Testis (tissue), 2 donors: ENCODE measurements at regions not wholly inside any gene's neighbourhood (a gene's known extent, or its start where the extent isn't known, plus 50 kb on each side); places are given as distances from the start of the nearest gene placed in this dataset.

Source experiments
- DNase-seq: peaks from one replicate; pipeline ENCODE4 v3.0.0-alpha.2; 2019
- H3K27ac ChIP-seq, 2 donors: fragments of 200-600 bp; sonication (generic); one replicate each; pipeline ENCODE4 v1.5.1; 2019
- H3K27me3 ChIP-seq: fragments of 200-600 bp; sonication (generic); one replicate; pipeline ENCODE4 v1.5.1; 2019
- H3K36me3 ChIP-seq: fragments of 200-600 bp; sonication (generic); one replicate; pipeline ENCODE4 v1.5.1; 2017; ENCODE audit warnings: low read depth; ENCODE audit errors: missing control alignments
- H3K4me1 ChIP-seq: fragments of 200-600 bp; sonication (generic); one replicate; pipeline ENCODE4 v1.5.1; 2019
- H3K4me3 ChIP-seq, 2 donors: fragments of 200-600 bp; sonication (generic); one replicate each; pipeline ENCODE4 v1.5.1; 2017 to 2019
- H3K9me3 ChIP-seq: fragments of 200-600 bp; sonication (generic); one replicate; pipeline ENCODE4 v1.5.1; 2017
- POLR2A ChIP-seq: fragments of 450-650 bp; IDR thresholded peaks from one replicate; pipeline ENCODE4 v1.6.1; 2017; ENCODE audit warnings: antibody characterized with exemption, mild to moderate bottlenecking, moderate library complexity
- WGBS, 2 donors: methylation state at CpG; one replicate each; pipeline ENCODE4 v1.1.5; 2018; 5-methylcytosine and 5-hydroxymethylcytosine counted together
- intact Hi-C: fragments of 100-400 bp; cut with DNase I; formaldehyde crosslinking; loops from one replicate; pipeline ENCODE4 v1.15.1; 2023; ENCODE audit warnings: low total_unique reads
- TF ChIP-seq, protein P1 (sequence below), 3 experiments: fragments of 450-650 bp in 2 of 3; fragments of 200-600 bp in 1 of 3; sonication (generic) in 1 of 3; IDR thresholded peaks; one replicate each; pipeline ENCODE4 v1.5.1; 2016 to 2019; ENCODE audit warnings: antibody characterized with exemption in 3 of 3, mild to moderate bottlenecking in 2 of 3, moderate library complexity in 1 of 3

DNA sequence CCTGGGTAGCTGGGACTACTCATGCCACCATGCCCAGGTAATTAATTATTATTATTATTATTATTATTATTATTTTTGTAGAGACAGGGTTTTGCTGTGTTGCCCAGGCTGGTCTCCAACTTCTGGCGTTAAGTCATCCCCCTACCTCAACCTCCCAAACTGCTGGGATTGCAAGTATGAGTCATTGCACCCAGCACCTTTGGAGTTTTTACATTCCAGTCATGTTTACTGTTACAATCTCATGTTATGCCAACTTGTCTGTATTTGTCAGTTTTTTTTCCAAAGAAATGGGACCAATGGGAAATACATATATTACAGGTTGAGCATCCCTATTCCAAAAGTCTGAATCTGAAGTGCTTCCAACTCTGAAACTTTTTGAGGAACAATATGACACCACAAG is 903.8 kb downstream of the SLC4A3 start:
- Histone ChIP-seq H3K27ac (no peak overlapping the region), H3K4me1 (no peaks in the 10 kb centered on the region), H3K9me3 (no peaks in the 10 kb centered on the region), H3K4me3 (no peak overlapping the region), H3K36me3 (no peaks in the 10 kb centered on the region), H3K27me3 (no peaks in the 10 kb centered on the region)
- TF ChIP-seq, protein P1, sequence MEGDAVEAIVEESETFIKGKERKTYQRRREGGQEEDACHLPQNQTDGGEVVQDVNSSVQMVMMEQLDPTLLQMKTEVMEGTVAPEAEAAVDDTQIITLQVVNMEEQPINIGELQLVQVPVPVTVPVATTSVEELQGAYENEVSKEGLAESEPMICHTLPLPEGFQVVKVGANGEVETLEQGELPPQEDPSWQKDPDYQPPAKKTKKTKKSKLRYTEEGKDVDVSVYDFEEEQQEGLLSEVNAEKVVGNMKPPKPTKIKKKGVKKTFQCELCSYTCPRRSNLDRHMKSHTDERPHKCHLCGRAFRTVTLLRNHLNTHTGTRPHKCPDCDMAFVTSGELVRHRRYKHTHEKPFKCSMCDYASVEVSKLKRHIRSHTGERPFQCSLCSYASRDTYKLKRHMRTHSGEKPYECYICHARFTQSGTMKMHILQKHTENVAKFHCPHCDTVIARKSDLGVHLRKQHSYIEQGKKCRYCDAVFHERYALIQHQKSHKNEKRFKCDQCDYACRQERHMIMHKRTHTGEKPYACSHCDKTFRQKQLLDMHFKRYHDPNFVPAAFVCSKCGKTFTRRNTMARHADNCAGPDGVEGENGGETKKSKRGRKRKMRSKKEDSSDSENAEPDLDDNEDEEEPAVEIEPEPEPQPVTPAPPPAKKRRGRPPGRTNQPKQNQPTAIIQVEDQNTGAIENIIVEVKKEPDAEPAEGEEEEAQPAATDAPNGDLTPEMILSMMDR (IDR thresholded peaks at IDR 0.05), result no peak
- TF ChIP-seq POLR2A, result no peak
- no peak for DNase-seq
- intact Hi-C loops, result no loop called here
- WGBS, 2 donors, result 88 to 96% methylated on average over 1 of the region's 1 CpG

DNA sequence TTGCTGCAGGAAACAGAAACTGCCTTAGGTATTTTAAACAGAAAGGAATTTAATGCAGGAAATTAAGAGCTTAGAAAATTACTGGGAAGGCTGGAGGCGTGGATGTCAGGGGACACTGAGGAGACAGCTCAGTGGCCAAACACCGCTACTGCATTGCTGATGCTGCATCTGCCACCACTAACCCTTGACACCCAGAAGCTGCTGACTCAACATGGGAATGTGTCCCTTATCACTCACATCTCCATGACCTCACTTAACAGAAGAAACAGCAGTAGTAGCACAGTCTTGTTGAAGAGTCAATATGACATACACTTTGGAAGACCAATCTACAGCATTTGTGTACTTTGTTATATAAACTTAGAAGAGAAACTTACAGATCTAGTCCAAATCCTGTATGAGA is 906.1 kb downstream of the SLC4A3 start:
- H3K4me3 ChIP-seq, result no peak overlapping the region
- intact Hi-C loops, result no loop called here
- H3K36me3 ChIP-seq, result no peaks in the 10 kb centered on the region
- H3K27me3 ChIP-seq, result no peaks in the 10 kb centered on the region
- TF ChIP-seq POLR2A, result no peak
- TF ChIP-seq, protein P1 (IDR thresholded peaks at IDR 0.05), result peak in 1 of 3 experiments; percentile 26
- H3K4me1 ChIP-seq, result no peaks in the 10 kb centered on the region
- no peak overlapping the region for H3K27ac ChIP-seq
- no peak for DNase-seq
- H3K9me3 ChIP-seq, result no peaks in the 10 kb centered on the region
- 80 to 83% methylated on average over 2 of the region's 2 CpGs for WGBS, 2 donors

DNA sequence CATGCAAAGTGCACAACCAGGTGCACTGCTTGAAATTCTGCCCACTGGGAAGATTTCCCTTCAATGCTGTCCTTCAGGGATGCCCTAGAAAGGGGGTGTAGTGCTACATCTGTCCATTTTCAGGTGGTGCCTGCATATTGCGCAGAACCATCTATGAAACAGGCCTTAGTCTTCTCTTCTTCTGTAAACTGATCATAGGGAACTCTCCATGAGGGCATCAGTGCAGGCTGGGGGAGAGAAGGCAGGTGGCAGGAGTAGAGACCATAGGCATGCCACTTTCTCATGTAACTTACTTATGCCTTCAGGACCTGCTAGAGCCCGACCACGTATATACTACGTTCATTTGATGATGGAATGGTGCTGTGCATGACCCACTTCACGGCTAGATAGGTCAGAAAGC is 912.1 kb downstream of the SLC4A3 start:
- WGBS, 2 donors, result 74 to 87% methylated on average over 5 of the region's 5 CpGs
- no peaks in the 10 kb centered on the region for H3K36me3 ChIP-seq
- intact Hi-C loops, result no loop called here
- no peaks in the 10 kb centered on the region for H3K9me3 ChIP-seq
- no peaks in the 10 kb centered on the region for H3K4me1 ChIP-seq
- H3K27ac ChIP-seq, result no peak overlapping the region
- no peak for TF ChIP-seq POLR2A
- TF ChIP-seq, protein P1 (IDR thresholded peaks at IDR 0.05), result no peak
- H3K4me3 ChIP-seq, result no peak overlapping the region
- DNase-seq, result no peak
- no peaks in the 10 kb centered on the region for H3K27me3 ChIP-seq

DNA sequence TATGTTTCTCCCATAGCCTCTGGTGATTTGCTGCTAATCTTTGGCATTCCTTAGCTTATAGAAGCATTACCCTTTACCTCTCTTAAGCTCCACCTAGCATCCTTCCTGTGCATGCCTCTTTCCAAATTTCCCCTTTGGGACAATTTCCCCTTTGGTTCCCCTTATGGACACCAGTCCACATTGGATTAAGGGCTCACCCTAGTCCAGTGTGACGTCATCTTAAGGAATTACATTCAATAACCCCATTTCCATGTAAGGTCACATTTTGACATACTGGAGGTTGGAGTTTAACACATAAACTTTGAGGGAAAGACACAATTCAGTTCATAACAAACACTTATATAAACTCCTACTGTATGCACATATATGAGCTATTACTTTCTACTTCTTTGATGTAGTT is 916.6 kb downstream of the SLC4A3 start:
- WGBS, 2 donors, result 89% methylated on average over 1 of the region's 1 CpG
- no peaks in the 10 kb centered on the region for H3K9me3 ChIP-seq
- H3K36me3 ChIP-seq, result no peaks in the 10 kb centered on the region
- H3K4me1 ChIP-seq, result no peaks in the 10 kb centered on the region
- intact Hi-C loops, result no loop called here
- no peaks in the 10 kb centered on the region for H3K27me3 ChIP-seq
- no peak overlapping the region for H3K27ac ChIP-seq
- H3K4me3 ChIP-seq, result no peak overlapping the region
- TF ChIP-seq, protein P1 (IDR thresholded peaks at IDR 0.05), result no peak
- no peak for TF ChIP-seq POLR2A
- no peak for DNase-seq

DNA sequence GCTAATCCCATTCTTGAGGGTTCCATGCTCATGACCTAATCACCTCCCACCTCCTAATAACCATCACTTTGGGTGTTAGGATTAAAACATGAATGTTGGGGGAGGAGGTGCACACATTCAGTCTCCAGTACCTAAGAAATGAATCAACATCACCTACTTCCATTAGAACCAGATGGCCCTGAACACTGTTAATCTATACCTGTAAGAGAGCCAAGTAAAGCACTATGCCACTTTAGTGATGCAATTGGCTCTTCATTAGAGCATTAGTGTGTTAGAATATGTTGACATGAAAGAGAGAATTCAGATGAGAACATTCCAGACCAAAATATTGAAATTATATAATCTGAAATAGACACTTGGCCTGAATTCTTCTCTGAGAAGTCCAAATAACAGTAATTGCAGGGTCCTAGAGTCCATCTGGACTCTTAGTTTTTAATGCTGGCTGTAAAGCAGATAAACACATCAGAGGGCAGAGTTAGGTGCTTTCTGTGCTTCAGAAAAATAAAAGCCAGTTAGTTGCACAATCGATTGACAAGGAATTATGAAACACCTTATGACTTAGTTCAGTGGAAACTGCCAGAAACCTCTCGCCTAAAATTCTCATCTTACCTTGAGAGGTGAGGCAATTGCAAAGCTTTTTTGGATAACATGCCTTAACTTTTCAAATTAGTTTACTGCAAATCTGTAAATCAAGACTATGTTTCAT is 923.7 kb downstream of the SLC4A3 start:
- intact Hi-C loops, result loop anchor here (5.0 kb wide), 1 partner anchor 549 kb away; no protein-coding TSS in a partner anchor
- Histone ChIP-seq H3K27ac (no peak overlapping the region), H3K36me3 (no peaks in the 10 kb centered on the region), H3K9me3 (no peaks in the 10 kb centered on the region), H3K4me1 (no peaks in the 10 kb centered on the region), H3K27me3 (no peaks in the 10 kb centered on the region), H3K4me3 (no peak overlapping the region)
- no peak for DNase-seq
- 83 to 84% methylated on average over 2 of the region's 2 CpGs for WGBS, 2 donors
- TF ChIP-seq, protein P1 (IDR thresholded peaks at IDR 0.05), result no peak
- no peak for TF ChIP-seq POLR2A
